HG02973 (cell line): ENCODE measurements at regions not wholly inside any gene's neighbourhood (a gene's known extent, or its start where the extent isn't known, plus 50 kb on each side); places are given as distances from the start of the nearest gene placed in this dataset.
"Not testable (repeated sequence)": the region's sequence is repeated elsewhere in the genome, so short reads cannot be mapped to it uniquely, and the experiment has no call there.

Experiments
- ATAC-seq: cut with Tn5 transposase; IDR thresholded peaks from one replicate; pipeline ENCODE4 v1.9.1; 2021; ENCODE audit warnings: moderate library complexity; ENCODE audit not compliant: unreplicated experiment

DNA sequence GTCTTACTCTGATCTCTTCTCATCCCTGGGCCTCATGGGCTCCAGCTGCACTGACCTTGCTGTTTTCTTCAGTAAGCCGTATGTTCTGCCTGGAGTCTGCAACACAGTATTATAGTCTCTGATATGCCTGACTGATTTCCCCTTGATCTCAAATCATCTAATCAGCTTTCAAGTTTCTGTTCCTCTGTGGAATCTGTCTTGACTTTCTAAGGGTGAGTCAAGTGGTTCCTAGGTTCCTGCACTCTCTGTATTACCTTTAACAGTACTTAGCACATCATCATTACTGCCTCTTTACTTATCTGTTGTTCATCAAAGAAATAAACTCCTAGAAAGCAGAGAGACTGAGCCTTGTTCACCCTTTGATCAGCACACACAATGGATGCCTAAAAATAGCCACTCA lies 350.7 kb downstream of the LMO7 start:
- peak; percentile 98 for ATAC-seq

DNA sequence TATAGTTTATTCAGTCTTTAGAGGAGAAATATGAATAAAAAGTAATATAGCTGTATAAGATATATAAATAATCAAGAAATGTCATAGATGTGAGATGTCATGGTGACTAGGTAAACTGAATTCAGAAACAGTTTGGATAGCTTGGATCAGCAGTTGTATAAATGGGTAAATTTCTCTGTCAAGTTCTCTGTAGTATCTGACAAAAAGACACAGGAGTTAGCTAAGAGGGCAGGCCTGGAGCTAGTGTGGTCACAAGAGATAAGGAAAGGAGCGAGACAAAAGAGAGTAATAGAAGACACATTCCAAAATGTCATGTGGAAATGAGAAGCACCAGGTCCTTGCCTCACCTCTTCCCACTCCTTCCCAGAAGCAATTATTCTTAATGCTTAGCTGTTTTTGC lies 349.0 kb downstream of the LMO7 start:
- ATAC-seq = no peak

DNA sequence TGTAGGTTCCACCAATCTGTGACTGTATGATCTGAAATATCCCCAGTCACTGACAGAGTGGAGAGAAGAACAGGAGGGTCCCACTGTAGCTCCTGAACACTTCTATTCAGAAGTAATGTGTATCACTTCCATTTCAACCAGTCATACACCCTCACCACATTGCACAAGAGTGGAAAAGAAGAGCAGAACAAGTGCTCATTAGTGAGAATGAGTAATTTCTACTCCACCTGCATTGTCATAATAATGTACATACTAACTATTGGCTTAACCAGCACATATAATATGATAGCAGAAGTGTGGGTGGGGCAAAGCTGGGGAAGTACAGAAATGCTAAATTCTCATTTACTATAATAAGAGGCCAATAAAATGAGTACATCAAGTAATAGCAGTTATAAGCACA lies 342.7 kb downstream of the LMO7 start:
- no peak for ATAC-seq

DNA sequence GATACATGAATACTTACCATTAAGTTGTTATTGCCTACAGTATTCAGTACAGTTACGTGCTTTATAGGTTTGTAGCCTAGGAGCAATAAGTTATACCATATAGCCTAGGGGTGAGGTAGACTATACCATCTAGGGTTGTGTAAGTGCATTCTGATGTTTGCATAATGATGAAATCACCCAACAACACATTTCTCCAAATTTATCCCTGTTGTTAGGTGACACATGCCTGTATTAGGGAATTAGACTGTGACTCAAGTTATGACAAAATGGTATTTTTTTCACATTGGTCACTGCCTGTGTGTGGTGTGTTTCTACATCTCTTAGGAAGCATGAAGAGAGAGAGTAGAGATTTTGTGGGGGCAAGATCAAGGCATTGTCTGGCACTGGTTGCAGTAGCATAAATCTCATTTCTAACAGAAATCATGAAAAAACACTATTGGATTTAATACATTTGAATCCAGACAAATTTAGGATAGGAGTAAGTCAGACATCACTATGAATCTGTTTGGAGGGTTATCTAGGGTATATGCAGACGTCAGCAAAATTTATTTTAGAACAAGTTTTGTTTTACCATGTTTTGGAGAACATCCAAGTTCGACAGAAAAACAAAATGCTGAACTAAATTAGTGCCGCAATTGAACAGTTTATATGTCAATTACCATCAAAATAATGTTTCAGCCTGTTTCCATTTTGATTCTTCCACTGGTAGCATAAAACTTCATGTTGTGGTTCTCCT lies 332.1 kb downstream of the LMO7 start:
- no peak for ATAC-seq

DNA sequence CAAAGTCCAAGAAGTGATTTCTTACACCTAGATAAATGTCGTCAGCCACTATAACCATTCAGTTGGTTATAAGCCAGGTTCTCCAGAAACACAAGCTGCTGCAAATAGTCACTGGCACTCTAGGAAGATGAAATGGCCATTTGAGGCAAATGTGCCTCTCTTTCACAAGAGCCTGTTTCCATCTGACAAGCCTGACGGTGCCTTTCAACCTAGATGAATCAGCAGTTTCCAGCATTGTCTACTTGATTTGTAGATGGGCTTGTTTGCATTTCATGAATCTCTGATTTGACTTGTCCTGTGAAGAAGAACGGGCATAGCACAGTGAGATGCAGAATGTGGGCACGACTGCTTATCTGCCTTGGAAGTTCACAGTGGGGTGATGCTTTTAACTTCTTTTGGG lies 327.2 kb downstream of the LMO7 start:
- no peak for ATAC-seq

DNA sequence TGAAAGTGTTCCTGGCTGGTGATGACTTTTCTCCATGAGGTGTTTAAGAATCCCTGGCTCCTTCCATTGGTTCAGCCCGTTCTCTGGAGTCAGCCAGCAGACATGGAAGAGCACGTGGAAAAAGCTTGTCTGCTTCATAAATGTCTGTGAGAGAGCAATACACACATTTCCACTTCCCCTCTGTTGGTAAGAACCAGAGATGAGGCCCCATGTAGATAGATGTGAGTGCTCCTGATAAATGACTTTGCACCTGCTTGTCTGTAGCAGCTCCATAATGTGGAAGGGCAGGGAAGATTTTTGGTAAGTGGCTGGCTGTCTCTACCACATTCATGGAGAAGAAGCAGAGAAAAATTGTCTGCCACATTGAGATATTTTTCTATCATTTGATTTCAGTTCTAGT lies 325.8 kb downstream of the LMO7 start:
- no peak for ATAC-seq

DNA sequence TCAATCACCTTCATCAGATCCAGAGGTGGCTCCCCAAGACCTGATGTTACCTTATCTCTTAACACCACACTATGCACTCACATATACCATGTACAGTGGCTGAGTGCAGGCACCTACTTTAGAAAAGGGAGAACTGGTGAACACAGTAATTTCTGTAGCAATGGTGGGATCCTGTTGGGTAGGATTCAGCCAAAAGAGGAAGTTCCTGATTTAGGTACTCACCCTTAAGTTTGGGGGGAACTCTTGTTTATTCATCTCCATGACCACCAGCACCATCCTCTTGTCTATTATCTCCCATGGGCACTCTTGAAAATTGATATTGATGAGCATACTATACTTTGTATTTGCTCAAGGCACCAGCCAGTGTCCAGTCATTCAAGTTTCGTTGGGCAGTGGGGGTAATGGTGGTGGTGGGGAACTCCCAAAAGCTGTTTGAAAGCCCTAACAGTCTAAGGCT lies 324.4 kb downstream of the LMO7 start:
- peak; percentile 98 for ATAC-seq

DNA sequence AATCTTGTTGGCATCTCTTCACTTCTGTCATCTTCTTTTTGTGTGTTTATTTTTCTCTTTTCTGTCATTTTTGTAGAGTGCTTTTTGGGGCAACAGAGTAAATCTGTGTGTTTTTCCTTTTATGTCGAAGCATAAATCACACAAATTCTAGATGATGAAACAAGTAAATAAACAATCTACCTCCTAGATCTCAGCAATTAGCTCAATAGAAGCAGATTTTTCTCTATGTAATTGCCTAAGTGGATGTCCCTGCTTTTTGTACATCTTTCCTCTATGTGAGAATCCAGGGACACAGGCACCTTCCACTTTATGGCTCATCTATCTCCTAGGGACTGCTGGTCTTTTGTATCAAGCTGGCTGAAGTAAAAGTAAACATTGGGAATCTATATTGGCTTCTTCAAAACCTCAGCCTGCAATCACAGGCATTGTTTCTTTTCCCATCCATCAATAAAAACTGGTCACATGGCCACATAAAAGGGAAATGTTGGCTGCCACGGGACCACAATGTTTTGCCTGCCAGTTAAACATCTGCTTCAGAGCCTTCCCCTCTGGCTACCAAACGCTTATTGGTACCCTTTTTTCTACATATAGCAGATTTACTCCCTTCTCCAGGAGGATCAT lies 323.8 kb downstream of the LMO7 start:
- ATAC-seq = no peak

DNA sequence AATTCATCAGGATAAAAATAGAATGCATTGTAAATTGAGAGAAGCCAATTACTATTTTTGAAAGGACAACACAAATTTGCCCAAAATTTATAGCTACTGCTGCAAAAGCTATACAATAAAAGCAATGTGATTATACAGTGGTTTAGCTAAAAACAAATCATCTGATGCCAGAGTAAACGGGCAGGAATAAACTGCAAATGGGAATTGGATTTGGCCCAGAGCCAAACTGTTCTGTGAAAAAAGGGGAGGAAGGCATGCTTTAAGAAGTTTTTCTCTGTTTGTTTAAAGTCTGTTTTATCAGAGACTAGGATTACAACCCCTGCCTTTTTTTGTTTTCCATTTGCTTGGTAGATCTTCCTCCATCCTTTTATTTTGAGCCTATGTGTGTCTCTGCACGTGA lies 317.5 kb downstream of the LMO7 start:
- ATAC-seq = not testable (repeated sequence)

DNA sequence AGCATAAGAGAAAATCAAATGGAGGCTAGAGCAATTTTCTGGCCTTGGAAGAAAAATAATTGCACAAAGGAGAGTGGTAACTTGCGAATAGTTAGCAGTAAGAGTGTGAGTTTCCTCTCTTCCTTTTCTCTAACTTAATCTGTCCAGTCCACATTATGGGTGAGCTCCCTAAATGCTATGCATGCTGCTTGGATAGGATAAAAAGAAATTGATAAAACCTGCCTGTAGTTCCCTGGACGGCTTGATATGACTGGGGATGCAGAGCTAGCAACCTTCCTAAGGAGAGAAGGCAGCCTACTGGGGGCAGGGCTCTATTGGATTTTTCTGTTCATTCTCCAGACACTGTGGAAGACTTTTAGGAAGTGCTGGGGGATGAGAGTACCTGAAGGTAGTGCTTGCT lies 311.3 kb downstream of the LMO7 start:
- no peak for ATAC-seq

DNA sequence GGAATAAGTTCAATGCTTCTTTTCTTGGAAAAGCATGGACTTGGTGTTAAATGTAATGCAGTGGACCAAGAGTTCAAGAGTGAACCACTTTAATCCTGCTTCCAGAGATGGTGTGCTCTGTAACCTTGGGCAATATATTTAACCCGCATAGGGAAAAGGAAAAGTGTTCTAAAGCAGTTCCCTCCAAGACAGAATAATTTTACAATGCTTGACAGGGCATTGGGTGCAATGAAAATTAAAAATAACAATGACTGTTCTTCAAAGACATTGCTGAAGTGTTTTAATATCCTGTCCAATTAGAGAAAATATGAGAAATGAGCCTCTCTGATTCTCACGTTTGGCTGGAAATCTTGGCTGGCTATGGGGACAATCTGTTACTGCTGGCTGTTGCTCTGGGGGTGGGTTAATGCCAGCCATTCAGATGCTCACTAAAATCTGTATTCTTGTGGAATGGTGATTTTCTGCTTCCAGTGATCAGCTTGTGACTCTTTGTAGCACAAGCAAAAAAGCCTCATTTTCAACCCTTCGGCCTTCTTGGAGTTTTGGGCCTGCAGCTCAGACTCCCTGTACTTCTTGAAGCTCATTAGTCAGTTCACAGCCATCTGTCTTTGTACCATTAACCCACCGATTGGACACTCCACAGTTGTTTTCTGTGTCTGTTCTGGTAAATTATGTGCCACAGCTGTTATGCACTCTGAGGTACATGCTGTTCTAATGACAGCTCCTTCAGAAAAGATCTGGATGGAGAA lies 310.6 kb downstream of the LMO7 start:
- no peak for ATAC-seq

DNA sequence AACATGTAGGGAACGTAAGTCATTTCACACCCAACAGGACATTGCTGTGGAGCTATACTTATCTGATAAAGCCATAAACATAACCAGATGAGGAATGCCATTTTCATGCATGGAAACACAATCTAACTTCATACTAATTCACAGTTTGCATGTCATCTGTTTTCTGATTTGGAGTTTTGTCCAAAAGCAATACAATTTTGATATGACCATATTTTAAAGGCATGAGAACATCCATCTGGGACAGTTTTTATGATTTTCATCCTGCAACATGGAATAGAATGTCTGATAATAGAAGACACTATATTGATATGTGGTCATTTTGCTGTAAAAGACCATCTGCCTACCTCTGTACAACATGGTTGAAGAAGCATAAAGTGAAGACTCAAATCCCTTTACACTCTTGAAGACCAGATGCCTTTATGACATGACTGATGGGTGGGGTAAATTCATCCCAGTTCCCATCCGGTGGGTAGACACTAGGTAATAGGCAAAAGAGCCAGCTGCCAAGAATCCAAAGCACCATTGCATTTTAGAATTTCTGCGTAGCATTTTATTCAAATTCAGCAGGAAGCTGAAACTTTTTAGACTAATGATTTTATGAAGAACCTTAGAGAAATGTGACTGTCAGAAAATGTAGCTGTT lies 309.8 kb downstream of the LMO7 start:
- no peak for ATAC-seq

DNA sequence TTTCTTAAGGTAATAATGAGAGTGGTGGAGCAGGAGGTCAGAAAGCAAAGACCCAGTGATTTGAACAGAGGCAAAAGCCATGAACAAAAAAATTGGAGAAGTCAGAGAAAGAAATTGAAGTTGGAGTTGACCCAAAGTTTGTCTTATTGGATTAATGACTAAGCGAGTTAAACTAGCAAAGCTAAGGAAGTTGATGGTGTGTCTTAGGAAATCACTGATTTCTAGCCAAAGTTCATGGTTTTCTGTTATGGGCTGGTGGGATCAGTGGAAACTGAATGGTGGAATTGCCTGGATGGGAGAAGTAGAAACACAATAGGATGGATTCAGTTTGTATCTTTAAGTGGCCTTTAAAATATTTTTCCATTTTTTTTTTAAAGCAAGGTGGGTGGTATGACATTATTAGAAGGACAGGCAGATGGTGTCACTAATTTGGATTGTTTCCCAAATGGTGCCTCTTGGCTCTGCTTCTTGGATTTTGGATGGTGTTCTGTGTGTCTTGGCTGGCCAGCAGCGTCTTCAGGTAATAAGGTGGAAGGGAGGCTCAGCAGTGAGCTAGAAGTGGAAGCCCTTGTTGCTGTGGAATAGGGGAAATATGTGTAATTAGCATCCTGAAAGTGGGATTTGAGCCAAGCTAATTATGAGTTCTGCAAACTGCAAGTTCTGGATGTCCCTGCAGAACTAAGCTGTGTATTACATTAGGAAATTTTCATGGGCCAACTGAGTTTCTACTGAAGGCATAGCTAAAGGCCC lies 302.9 kb downstream of the LMO7 start:
- no peak for ATAC-seq

DNA sequence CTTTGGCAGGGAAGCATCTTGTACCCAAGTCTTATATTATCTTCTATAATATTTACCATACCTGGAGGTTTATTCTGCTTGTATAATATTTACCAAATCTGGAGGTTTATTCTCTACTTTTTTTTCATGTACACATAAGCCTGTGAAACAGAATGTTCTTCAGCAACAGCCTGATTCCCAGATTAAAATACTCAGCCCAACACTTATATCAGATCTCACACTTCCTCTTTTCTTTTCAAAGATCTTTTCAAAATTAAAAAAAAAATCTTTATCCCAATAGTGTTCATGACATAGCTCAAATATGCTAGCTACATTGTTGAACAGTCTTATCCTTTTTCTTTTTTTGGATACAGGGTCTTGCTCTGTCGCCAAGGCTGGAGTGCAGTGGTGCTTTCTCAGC lies 300.7 kb downstream of the LMO7 start:
- ATAC-seq = no peak

DNA sequence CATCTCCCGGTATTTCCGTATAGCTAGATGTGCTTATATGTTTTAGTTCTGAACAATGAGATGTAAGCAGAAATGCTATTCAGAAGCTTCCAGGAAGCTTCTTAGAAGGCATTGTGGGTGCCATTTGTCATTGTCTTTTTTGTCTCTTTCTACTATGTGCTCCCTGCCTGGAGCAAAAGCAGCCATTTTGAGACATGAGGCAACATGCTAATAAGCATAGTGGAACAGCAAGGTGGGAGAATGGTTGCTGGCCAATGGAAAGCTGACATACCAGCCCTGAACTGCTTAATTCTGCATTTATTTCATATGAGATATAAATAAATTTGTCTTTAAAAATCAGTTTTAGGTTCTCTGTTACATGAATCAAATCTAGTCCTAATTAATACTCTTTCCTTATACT lies 299.7 kb downstream of the LMO7 start:
- ATAC-seq = no peak

DNA sequence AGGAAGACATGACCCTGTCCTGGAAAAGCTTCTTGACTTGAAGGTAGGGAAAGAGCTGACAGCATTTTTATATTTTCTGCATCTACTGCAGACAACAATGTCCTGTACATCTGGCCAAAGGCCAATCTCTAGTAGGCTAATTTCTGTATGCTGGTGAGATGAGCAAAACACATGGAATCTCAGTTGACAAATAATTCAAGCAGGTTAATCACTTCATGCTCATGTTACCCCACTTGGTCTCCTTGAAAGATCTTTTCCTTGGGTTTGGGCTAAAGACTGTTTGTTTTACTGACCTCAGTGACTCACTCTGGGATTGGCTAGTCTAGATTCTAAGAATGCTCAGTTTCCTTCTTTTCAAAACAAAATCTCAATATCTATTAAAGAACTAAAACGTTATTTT lies 298.8 kb downstream of the LMO7 start:
- ATAC-seq = no peak

DNA sequence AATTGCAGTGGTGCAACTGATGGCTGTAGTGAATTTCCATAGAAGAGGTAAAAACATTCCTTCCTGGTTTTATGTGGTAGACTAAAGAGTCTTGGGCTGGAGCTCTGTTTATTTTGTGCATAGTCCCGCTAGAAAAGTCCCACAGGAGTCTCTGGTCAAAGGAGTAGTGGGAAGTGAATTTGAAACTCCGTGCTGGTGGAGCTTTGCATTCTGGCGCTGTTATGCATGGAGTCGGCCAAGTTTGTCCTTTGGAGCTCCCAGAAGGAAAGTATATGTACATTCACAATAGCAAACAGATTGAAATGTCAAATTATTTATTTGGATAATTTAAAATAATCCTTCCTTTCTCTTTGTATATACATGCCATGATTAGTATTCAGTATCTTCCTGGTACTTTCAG lies 296.5 kb downstream of the LMO7 start:
- no peak for ATAC-seq

DNA sequence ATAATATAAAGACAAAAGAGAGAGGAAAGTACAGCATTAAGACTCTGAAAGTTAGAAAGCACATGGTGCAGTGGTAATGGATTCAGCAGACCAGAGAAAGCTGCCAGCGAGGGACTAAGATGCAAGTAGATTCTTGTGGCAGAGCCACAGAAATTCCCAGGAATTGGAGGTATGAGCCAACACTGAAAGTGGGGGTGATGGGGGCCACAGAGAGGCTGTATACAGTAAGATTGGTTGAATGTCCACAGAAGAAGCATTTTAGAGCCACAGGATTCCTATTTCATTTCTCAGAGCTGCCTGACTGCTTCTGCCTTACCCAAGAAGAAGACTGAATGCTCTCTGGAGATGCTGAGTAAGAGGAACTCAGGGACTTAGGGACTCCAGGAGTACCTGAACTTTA lies 295.0 kb downstream of the LMO7 start:
- no peak for ATAC-seq

DNA sequence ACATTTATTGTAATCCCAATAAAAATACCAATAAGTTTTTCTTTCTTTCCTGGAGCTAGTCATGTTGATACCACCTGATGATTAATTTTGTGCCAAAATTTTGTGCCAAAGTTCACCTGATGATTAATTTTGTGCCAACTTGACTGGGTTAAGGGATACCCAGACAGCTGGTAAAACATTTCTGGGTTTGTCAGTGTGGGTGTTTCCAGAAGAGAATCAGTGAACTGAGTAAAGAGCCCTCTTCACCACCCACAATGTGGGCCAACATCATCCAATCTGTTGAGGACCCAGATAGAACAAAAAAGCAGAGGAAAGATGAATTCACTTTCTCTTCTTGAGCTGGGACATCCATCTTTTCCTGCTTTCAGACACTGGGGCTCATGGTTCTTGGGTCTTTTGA lies 292.9 kb downstream of the LMO7 start:
- ATAC-seq = no peak

DNA sequence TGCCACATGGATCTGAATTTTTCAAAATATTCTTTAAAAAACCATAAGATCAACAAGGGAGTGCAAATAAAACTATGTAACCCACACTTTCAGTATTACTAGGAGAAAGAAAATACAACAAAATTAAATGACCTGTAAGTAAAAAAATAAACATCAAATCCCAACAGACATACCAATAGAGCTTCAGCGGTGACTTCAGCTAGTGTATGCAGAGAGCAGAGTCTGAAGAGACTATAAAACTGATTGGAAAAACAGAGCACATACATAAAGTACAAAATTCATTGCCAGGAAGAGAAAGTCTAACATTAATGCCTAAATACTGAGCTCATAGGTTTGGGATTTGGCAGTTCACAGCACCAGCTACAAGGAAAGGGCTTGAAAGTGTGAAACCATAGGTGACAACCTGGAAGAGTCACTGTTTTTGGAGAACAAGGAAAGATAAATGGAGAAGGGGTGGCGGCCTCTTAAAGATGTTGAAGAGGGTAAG lies 291.1 kb downstream of the LMO7 start:
- ATAC-seq = no peak

DNA sequence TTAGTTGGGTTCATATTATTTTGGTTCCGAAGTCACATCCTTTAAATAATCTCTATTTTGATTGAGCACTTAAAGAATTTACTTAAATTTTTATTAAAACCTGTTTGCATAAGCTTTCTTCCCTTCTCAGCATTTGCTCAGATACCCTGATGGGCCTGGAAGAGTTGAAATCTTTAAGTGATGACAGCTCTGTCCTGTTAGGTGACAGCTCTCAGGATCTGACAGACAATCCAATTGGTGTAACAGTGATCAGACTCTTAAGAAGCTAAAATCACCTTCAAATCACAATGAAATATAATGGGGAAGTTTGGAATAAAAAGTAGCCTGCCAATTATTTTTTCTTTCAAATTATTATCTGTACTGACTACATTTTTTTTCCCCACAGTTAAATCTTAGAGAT lies 284.4 kb downstream of the LMO7 start:
- ATAC-seq = no peak
